Peyer's patch (tissue), 4 donors: ENCODE measurements at regions not wholly inside any gene's neighbourhood (a gene's known extent, or its start where the extent isn't known, plus 50 kb on each side); places are given as distances from the start of the nearest gene placed in this dataset.

Source experiments
- CTCF ChIP-seq, 6 experiments: fragments of 450-650 bp in 4 of 6; fragments of 200-600 bp in 2 of 6; sonication (generic) in 1 of 6; IDR thresholded peaks; one replicate each; pipeline ENCODE4 v1.5.1; 2017 to 2019; ENCODE audit warnings: antibody characterized with exemption in 6 of 6, mild to moderate bottlenecking in 3 of 6, moderate library complexity in 1 of 6
- POLR2A ChIP-seq, 2 donors: fragments of 450-650 bp; IDR thresholded peaks; one replicate each; pipeline ENCODE4 v1.5.1; 2017; ENCODE audit warnings: antibody characterized with exemption in 2 of 2, mild to moderate bottlenecking in 2 of 2, moderate library complexity in 2 of 2

GRCh38 chr5:98997000-98997399, 68.2 kb upstream of the CHD1 start:
- TF ChIP-seq POLR2A (IDR thresholded peaks at IDR 0.05) (no peak), CTCF (IDR thresholded peaks at IDR 0.05) (no peak)
